HepG2 (cell line): ENCODE measurements at regions not wholly inside any gene's neighbourhood (a gene's known extent, or its start where the extent isn't known, plus 50 kb on each side); places are given as distances from the start of the nearest gene placed in this dataset.
A peak's percentile ranks its signal among the peaks of the same experiment; 100 is the strongest.

Source experiments
- ATAC-seq: fragments of 200-7000 bp; cut with Tn5 transposase; 3 replicates; pipeline ENCODE4 v1.9.1; 2020; ENCODE audit warnings: mild to moderate bottlenecking, moderate library complexity
- BruUV-seq: library from RNA; stranded (reverse); fragments of 400-500 nt; replicated peaks from 2 replicates; lab custom pipeline; 2021; lab: Mats Ljungman, UMichigan
- CTCF ChIA-PET: fragments of 300-600 bp; formaldehyde crosslinking; extraction: SDS; loops from one replicate; lab custom pipeline; 2021; ENCODE audit warnings: low total read pairs, inconsistent platforms, low intra/inter-chr PET ratio; lab: Yijun Ruan, JAX
- POLR2A ChIA-PET: fragments of 350-600 bp; sonication (Branson Sonifier 250); formaldehyde crosslinking; loops from one replicate; lab custom pipeline; 2020; ENCODE audit warnings: antibody characterized with exemption, inconsistent platforms; lab: Yijun Ruan, JAX
- DNase-seq: peaks from one replicate; pipeline ENCODE4 v3.0.0-alpha.2; 2015; ENCODE audit warnings: low spot score
- FAIRE-seq: peaks from 3 replicates; lab custom pipeline; 2011; peaks lifted over from hg19 to GRCh38; lab: Jason Lieb, UNC
- H2AFZ ChIP-seq: one replicate; pipeline ENCODE4 v1.6.1; 2011; ENCODE audit warnings: low read length, inconsistent platforms
- H3K27ac ChIP-seq: fragments of 300-600 bp; 3 replicates; pipeline ENCODE4 v1.8.0; 2011; ENCODE audit warnings: mixed run types, mild to moderate bottlenecking, mixed read lengths, low read length, inconsistent platforms; ENCODE audit not compliant: insufficient read depth; ENCODE audit errors: extremely low read length
- H3K27me3 ChIP-seq, 2 experiments: fragments of 200-600 bp in 1 of 2; 2 replicates in 1 of 2; 3 replicates in 1 of 2; pipeline versions ENCODE4 v1.6.0 to v1.8.0; 2011; ENCODE audit warnings: low read length in 2 of 2, mild to moderate bottlenecking in 2 of 2, moderate library complexity in 2 of 2, inconsistent platforms in 1 of 2; ENCODE audit not compliant: insufficient read depth in 2 of 2, control insufficient read depth in 1 of 2
- H3K36me3 ChIP-seq, 2 experiments: fragments of 200-600 bp in 1 of 2; replicated peaks in 1 of 2; 2 replicates in 1 of 2; 3 replicates in 1 of 2; pipeline versions ENCODE4 v1.5.1 to v1.8.0; 2011; ENCODE audit warnings: low read length in 2 of 2, inconsistent platforms in 1 of 2; ENCODE audit not compliant: insufficient read depth in 2 of 2, control insufficient read depth in 1 of 2
- H3K4me1 ChIP-seq: 2 replicates; pipeline ENCODE4 v1.5.1; 2012; ENCODE audit warnings: low read length, inconsistent platforms; ENCODE audit not compliant: insufficient read depth
- H3K4me2 ChIP-seq: 2 replicates; pipeline ENCODE4 v1.6.0; 2011; ENCODE audit warnings: low read depth, low read length, inconsistent platforms
- H3K4me3 ChIP-seq, 3 experiments: fragments of 200-600 bp in 1 of 3; sonication (generic), shearing (Covaris generic) in 1 of 3; replicated peaks in 1 of 3; 2 replicates each; pipeline ENCODE4 v1.5.1; 2011 to 2016; ENCODE audit warnings: low read length in 3 of 3, inconsistent platforms in 2 of 3, low read depth in 2 of 3, mild to moderate bottlenecking in 2 of 3, control low read depth in 1 of 3, mixed read lengths in 1 of 3; ENCODE audit not compliant: insufficient read depth in 1 of 3
- H3K79me2 ChIP-seq: one replicate; pipeline ENCODE4 v1.6.1; 2011; ENCODE audit warnings: low read length, inconsistent platforms; ENCODE audit not compliant: insufficient read depth
- H3K9ac ChIP-seq: 2 replicates; pipeline ENCODE4 v1.6.0; 2011; ENCODE audit warnings: mild to moderate bottlenecking, low read depth, low read length, inconsistent platforms; ENCODE audit not compliant: insufficient read depth
- H3K9me3 ChIP-seq: 2 replicates; pipeline ENCODE4 v1.5.1; 2012; ENCODE audit warnings: mild to moderate bottlenecking, low read length
- H4K20me1 ChIP-seq: 2 replicates; pipeline ENCODE4 v1.6.0; 2011; ENCODE audit warnings: inconsistent platforms, mild to moderate bottlenecking, low read length, moderate library complexity; ENCODE audit not compliant: insufficient read depth
- ARID5B ChIP-seq: IDR thresholded peaks from 2 replicates; pipeline ENCODE4 v1.4.0; 2020; ENCODE audit warnings: mild to moderate bottlenecking, missing genetic modification reagents
- BCL6 ChIP-seq: IDR thresholded peaks from 2 replicates; pipeline ENCODE4 v1.6.1; 2016; ENCODE audit warnings: missing genetic modification reagents, missing compliant biosample characterization
- EZH2 ChIP-seq: conservative IDR thresholded peaks from 2 replicates; pipeline ENCODE4 v1.6.1; 2012; ENCODE audit warnings: mild to moderate bottlenecking, low read depth, low read length, moderate library complexity
- FOXA1 ChIP-seq, 2 experiments: fragments of 450-650 bp in 1 of 2; sonication (generic) in 1 of 2; formaldehyde crosslinking in 1 of 2; IDR thresholded peaks; 2 replicates each; pipeline versions ENCODE4 v1.4.0 to v1.6.1; 2016 to 2020; ENCODE audit warnings: missing genetic modification reagents in 1 of 2
- FOXO1 ChIP-seq: sonication (generic); formaldehyde crosslinking; IDR thresholded peaks from 2 replicates; pipeline ENCODE4 v1.4.0; 2020; ENCODE audit warnings: missing genetic modification reagents
- GATAD1 ChIP-seq: IDR thresholded peaks from 2 replicates; pipeline ENCODE4 v1.6.1; 2016; ENCODE audit warnings: missing genetic modification reagents, missing compliant biosample characterization
- GTF3A ChIP-seq: sonication (generic); formaldehyde crosslinking; conservative IDR thresholded peaks from 2 replicates; pipeline ENCODE4 v1.4.0; 2020; ENCODE audit warnings: mild to moderate bottlenecking, missing genetic modification reagents
- HDAC1 ChIP-seq: sonication (generic); formaldehyde crosslinking; IDR thresholded peaks from 2 replicates; pipeline ENCODE4 v1.5.1; 2020; ENCODE audit warnings: mild to moderate bottlenecking, missing genetic modification reagents
- KDM6A ChIP-seq: IDR thresholded peaks from 2 replicates; pipeline ENCODE4 v1.6.1; 2016; ENCODE audit warnings: low read depth
- MIXL1 ChIP-seq: IDR thresholded peaks from 2 replicates; pipeline ENCODE4 v1.6.1; 2016
- ONECUT2 ChIP-seq: sonication (generic); formaldehyde crosslinking; IDR thresholded peaks from 2 replicates; pipeline ENCODE4 v1.4.0; 2020; ENCODE audit warnings: missing genetic modification reagents
- RBM22 ChIP-seq: fragments of 200-400 bp; formaldehyde crosslinking; optimal IDR thresholded peaks from 2 replicates; pipeline ENCODE3; 2017; ENCODE audit warnings: mild to moderate bottlenecking, low read length, moderate library complexity
- SALL1 ChIP-seq: sonication (generic); formaldehyde crosslinking; IDR thresholded peaks from 2 replicates; pipeline ENCODE4 v1.8.0; 2022; ENCODE audit warnings: mild to moderate bottlenecking, missing genetic modification reagents
- ZGPAT ChIP-seq: IDR thresholded peaks from 2 replicates; pipeline ENCODE4 v1.6.1; 2016; ENCODE audit warnings: mild to moderate bottlenecking
- ZNF180 ChIP-seq: sonication (generic); formaldehyde crosslinking; IDR thresholded peaks from 2 replicates; pipeline ENCODE4 v1.4.0; 2020; ENCODE audit warnings: low read depth, missing genetic modification reagents, borderline replicate concordance
- ZNF282 ChIP-seq: fragments of 450-650 bp; IDR thresholded peaks from 2 replicates; pipeline ENCODE4 v1.6.1; 2018; ENCODE audit not compliant: partially characterized antibody
- ZNF557 ChIP-seq: sonication (generic); formaldehyde crosslinking; IDR thresholded peaks from 2 replicates; pipeline ENCODE4 v1.4.0; 2020; ENCODE audit warnings: missing genetic modification reagents
- WGBS: methylation state at CpG from one replicate; pipeline ENCODE4 v1.1.6; 2017; ENCODE audit warnings: low lambda C conversion rate; 5-methylcytosine and 5-hydroxymethylcytosine counted together
- in situ Hi-C: cut with HindIII; loops from 2 replicates; pipeline ENCODE4 v1.10.0; 2017; ENCODE audit warnings: low pct_unique_long_range_greater_than_20kb; ENCODE audit not compliant: extremely low pct_ligation_motif_present
- intact Hi-C: fragments of 100-400 bp; cut with micrococcal nuclease; formaldehyde crosslinking; loops from one replicate; pipeline ENCODE4 v1.10.0; 2022; ENCODE audit not compliant: unreplicated experiment
- TF ChIP-seq, protein P1 (sequence below): IDR thresholded peaks from 2 replicates; pipeline ENCODE4 v1.6.1; 2018; ENCODE audit warnings: missing genetic modification reagents, mild to moderate bottlenecking, missing compliant biosample characterization
- TF ChIP-seq, protein P2 (sequence below): sonication (generic); formaldehyde crosslinking; IDR thresholded peaks from 2 replicates; pipeline ENCODE4 v1.5.0; 2020; ENCODE audit warnings: mild to moderate bottlenecking, missing genetic modification reagents, moderate library complexity

GRCh38 chr10:92747600-92747999, 57.8 kb downstream of the HHEX start:
- H3K4me3 ChIP-seq = no peak overlapping the region
- no peaks in the 10 kb centered on the region for H3K36me3 ChIP-seq
- H3K9ac ChIP-seq = no peak overlapping the region
- H3K27ac ChIP-seq = no peak overlapping the region
- DNase-seq (peak; percentile 47), ATAC-seq (peak; percentile 96), FAIRE-seq (no peak)
- H3K9me3 ChIP-seq = no peaks in the 10 kb centered on the region
- H3K4me1 ChIP-seq = peaks cover 25% of the 10 kb centered on the region
- ChIA-PET CTCF (no interaction called here), POLR2A (no interaction called here)
- intact Hi-C loops (no loop called here), in situ Hi-C loops (no loop called here)
- H2AFZ ChIP-seq = no peak overlapping the region
- no peak overlapping the region for H3K4me2 ChIP-seq
- H4K20me1 ChIP-seq = no peaks in the 10 kb centered on the region
- no peaks in the 10 kb centered on the region for H3K79me2 ChIP-seq
- WGBS = 0% methylated on average over 1 of the region's 2 CpGs
- peaks cover 2 to 37% of the 10 kb centered on the region in 2 experiments; a peak in 4 of 5 replicates for H3K27me3 ChIP-seq
- no TSS peak for BruUV-seq
- TF ChIP-seq ZNF282 (no peak), GTF3A (no peak), ZNF180 (no peak), ONECUT2 (CRISPR knock-in tag) (peak; percentile 65), FOXA1 (IDR thresholded peaks at IDR 0.05) (no peak), FOXA1 (CRISPR knock-in tag; IDR thresholded peaks at IDR 0.05) (peak; percentile 61), ZNF557 (no peak), KDM6A (no peak), EZH2 (no peak), GATAD1 (CRISPR knock-in tag) (0 out of 2 replicates have a peak, but pooled peaks have one; percentile 35), MIXL1 (CRISPR knock-in tag) (0 out of 2 replicates have a peak, but pooled peaks have one; percentile 17), ZGPAT (CRISPR knock-in tag) (0 out of 2 replicates have a peak, but pooled peaks have one; percentile 29), ARID5B (CRISPR knock-in tag) (peak; percentile 73), SALL1 (CRISPR knock-in tag) (peak; percentile 83), HDAC1 (CRISPR knock-in tag) (0 out of 2 replicates have a peak, but pooled peaks have one; percentile 31), BCL6 (CRISPR knock-in tag) (peak; percentile 73), RBM22 (no peak), FOXO1 (CRISPR knock-in tag) (peak; percentile 35; the same call in 1 of the 2 replicates)
- TF ChIP-seq, protein P1, sequence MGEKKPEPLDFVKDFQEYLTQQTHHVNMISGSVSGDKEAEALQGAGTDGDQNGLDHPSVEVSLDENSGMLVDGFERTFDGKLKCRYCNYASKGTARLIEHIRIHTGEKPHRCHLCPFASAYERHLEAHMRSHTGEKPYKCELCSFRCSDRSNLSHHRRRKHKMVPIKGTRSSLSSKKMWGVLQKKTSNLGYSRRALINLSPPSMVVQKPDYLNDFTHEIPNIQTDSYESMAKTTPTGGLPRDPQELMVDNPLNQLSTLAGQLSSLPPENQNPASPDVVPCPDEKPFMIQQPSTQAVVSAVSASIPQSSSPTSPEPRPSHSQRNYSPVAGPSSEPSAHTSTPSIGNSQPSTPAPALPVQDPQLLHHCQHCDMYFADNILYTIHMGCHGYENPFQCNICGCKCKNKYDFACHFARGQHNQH = 0 out of 2 replicates have a peak, but pooled peaks have one; percentile 37
- TF ChIP-seq, protein P2, sequence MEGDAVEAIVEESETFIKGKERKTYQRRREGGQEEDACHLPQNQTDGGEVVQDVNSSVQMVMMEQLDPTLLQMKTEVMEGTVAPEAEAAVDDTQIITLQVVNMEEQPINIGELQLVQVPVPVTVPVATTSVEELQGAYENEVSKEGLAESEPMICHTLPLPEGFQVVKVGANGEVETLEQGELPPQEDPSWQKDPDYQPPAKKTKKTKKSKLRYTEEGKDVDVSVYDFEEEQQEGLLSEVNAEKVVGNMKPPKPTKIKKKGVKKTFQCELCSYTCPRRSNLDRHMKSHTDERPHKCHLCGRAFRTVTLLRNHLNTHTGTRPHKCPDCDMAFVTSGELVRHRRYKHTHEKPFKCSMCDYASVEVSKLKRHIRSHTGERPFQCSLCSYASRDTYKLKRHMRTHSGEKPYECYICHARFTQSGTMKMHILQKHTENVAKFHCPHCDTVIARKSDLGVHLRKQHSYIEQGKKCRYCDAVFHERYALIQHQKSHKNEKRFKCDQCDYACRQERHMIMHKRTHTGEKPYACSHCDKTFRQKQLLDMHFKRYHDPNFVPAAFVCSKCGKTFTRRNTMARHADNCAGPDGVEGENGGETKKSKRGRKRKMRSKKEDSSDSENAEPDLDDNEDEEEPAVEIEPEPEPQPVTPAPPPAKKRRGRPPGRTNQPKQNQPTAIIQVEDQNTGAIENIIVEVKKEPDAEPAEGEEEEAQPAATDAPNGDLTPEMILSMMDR (CRISPR knock-in tag) = peak; percentile 37; the same call in 1 of the 2 replicates
